Ishikawa (cell line): ENCODE measurements at regions not wholly inside any gene's neighbourhood (a gene's known extent, or its start where the extent isn't known, plus 50 kb on each side); places are given as distances from the start of the nearest gene placed in this dataset.

Source experiments
- CEBPB ChIP-seq: IDR thresholded peaks from 2 replicates; pipeline ENCODE4 v1.6.1; 2012
- CREB1 ChIP-seq: IDR thresholded peaks from 2 replicates; pipeline ENCODE4 v1.6.1; 2012; ENCODE audit warnings: low read depth
- EGR1 ChIP-seq: IDR thresholded peaks from 2 replicates; pipeline ENCODE4 v1.6.1; 2012
- EP300 ChIP-seq: IDR thresholded peaks from 2 replicates; pipeline ENCODE4 v1.6.1; 2012; ENCODE audit warnings: borderline replicate concordance
- FOXM1 ChIP-seq: IDR thresholded peaks from 2 replicates; pipeline ENCODE4 v1.6.1; 2012; ENCODE audit warnings: low read depth, borderline replicate concordance
- MAX ChIP-seq: IDR thresholded peaks from 2 replicates; pipeline ENCODE4 v1.6.1; 2012
- NFIC ChIP-seq: IDR thresholded peaks from 2 replicates; pipeline ENCODE4 v1.6.1; 2012
- RAD21 ChIP-seq: IDR thresholded peaks from 2 replicates; pipeline ENCODE4 v1.6.1; 2012; ENCODE audit warnings: low read depth
- TAF1 ChIP-seq: IDR thresholded peaks from 2 replicates; pipeline ENCODE4 v1.6.1; 2012; ENCODE audit warnings: low read depth, mild to moderate bottlenecking
- TCF12 ChIP-seq: IDR thresholded peaks from 2 replicates; pipeline ENCODE4 v1.6.1; 2012; ENCODE audit warnings: low read depth
- TEAD4 ChIP-seq: IDR thresholded peaks from 2 replicates; pipeline ENCODE4 v1.6.1; 2012
- YY1 ChIP-seq: IDR thresholded peaks from 2 replicates; pipeline ENCODE4 v1.6.1; 2012; ENCODE audit warnings: low read depth
- ZBTB7A ChIP-seq: IDR thresholded peaks from 2 replicates; pipeline ENCODE4 v1.6.1; 2012; ENCODE audit warnings: low read depth
- TF ChIP-seq, protein P1 (sequence below): IDR thresholded peaks from 2 replicates; pipeline ENCODE4 v1.6.1; 2012
- TF ChIP-seq, protein P2 (sequence below): IDR thresholded peaks from 2 replicates; pipeline ENCODE4 v1.6.1; 2012; ENCODE audit warnings: low read depth, mild to moderate bottlenecking

GRCh38 chr18:8928847-8929780 is 173.4 kb upstream of the NDUFV2 start:
- no peak for TF ChIP-seq EGR1
- no peak for TF ChIP-seq EP300
- no peak for TF ChIP-seq RAD21
- TF ChIP-seq ZBTB7A = no peak
- no peak for TF ChIP-seq TEAD4
- no peak for TF ChIP-seq TAF1
- no peak for TF ChIP-seq YY1
- no peak for TF ChIP-seq TCF12

DNA sequence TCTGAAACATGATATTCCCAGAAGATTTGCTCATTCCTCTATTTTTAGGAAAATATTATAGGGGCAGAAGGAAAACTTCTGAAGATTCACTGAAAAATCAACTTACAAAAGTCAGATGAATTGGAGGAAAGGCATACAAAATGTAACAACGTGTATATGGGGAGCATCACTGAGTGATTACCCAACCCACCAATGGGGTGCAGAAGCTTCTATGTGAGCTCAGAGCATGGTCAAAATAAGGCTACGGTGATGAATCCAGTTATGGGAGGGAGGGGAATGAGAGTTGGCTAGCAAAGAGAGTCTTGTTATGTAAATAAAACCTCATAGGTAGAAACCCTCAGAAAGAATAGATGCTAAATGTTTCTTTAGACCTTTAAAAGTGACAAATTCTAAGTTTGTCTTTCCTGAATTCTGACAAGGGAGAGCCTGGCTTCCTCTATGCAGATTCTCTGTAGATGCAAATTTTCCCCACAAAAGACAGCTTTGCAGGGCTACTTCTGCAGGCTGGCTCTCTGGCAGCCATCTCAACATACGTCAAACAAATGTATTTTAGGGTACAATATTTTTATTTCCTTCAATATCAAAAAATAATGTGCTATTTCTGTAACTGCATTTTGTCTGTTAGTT is 171.4 kb upstream of the NDUFV2 start:
- TF ChIP-seq YY1 (no peak), CEBPB (no peak)

GRCh38 chr18:8932866-8933265 is 169.6 kb upstream of the NDUFV2 start:
- TF ChIP-seq ZBTB7A = no peak
- TF ChIP-seq TCF12 = no peak
- TF ChIP-seq MAX = no peak
- no peak for TF ChIP-seq TAF1
- no peak for TF ChIP-seq CEBPB
- TF ChIP-seq, protein P1, sequence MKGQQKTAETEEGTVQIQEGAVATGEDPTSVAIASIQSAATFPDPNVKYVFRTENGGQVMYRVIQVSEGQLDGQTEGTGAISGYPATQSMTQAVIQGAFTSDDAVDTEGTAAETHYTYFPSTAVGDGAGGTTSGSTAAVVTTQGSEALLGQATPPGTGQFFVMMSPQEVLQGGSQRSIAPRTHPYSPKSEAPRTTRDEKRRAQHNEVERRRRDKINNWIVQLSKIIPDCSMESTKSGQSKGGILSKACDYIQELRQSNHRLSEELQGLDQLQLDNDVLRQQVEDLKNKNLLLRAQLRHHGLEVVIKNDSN = no peak

- no peak for TF ChIP-seq EP300
- TF ChIP-seq TCF12 = no peak
- no peak for TF ChIP-seq CREB1
- TF ChIP-seq, protein P2, sequence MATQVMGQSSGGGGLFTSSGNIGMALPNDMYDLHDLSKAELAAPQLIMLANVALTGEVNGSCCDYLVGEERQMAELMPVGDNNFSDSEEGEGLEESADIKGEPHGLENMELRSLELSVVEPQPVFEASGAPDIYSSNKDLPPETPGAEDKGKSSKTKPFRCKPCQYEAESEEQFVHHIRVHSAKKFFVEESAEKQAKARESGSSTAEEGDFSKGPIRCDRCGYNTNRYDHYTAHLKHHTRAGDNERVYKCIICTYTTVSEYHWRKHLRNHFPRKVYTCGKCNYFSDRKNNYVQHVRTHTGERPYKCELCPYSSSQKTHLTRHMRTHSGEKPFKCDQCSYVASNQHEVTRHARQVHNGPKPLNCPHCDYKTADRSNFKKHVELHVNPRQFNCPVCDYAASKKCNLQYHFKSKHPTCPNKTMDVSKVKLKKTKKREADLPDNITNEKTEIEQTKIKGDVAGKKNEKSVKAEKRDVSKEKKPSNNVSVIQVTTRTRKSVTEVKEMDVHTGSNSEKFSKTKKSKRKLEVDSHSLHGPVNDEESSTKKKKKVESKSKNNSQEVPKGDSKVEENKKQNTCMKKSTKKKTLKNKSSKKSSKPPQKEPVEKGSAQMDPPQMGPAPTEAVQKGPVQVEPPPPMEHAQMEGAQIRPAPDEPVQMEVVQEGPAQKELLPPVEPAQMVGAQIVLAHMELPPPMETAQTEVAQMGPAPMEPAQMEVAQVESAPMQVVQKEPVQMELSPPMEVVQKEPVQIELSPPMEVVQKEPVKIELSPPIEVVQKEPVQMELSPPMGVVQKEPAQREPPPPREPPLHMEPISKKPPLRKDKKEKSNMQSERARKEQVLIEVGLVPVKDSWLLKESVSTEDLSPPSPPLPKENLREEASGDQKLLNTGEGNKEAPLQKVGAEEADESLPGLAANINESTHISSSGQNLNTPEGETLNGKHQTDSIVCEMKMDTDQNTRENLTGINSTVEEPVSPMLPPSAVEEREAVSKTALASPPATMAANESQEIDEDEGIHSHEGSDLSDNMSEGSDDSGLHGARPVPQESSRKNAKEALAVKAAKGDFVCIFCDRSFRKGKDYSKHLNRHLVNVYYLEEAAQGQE = no peak
- no peak for TF ChIP-seq NFIC
- TF ChIP-seq TEAD4 = no peak
- TF ChIP-seq, protein P1 = no peak
- TF ChIP-seq EGR1 = no peak
- no peak for TF ChIP-seq FOXM1
- TF ChIP-seq ZBTB7A = no peak
- no peak for TF ChIP-seq RAD21
- no peak for TF ChIP-seq CEBPB
- TF ChIP-seq YY1 = no peak
- no peak for TF ChIP-seq MAX
- no peak for TF ChIP-seq TAF1
Measured at GRCh38 chr18:8933714-8934284, 168.7 kb upstream of the NDUFV2 start.

- no peak for TF ChIP-seq YY1
- no peak for TF ChIP-seq CREB1
- TF ChIP-seq FOXM1 = no peak
- TF ChIP-seq MAX = no peak
- no peak for TF ChIP-seq TAF1
Measured at GRCh38 chr18:8936619-8937018, 165.9 kb upstream of the NDUFV2 start.

GRCh38 chr18:8937160-8938094 is 165.1 kb upstream of the NDUFV2 start:
- TF ChIP-seq TCF12 (peak; percentile 36; the same call in 1 of the 2 replicates), MAX (no peak), TEAD4 (peak; percentile 53), EGR1 (no peak), TAF1 (no peak)
- TF ChIP-seq, protein P2 = no peak
